RWPE2 (cell line): ENCODE measurements at regions not wholly inside any gene's neighbourhood (a gene's known extent, or its start where the extent isn't known, plus 50 kb on each side); places are given as distances from the start of the nearest gene placed in this dataset.

Source experiments
- ATAC-seq: fragments of 200-7000 bp; cut with Tn5 transposase; 3 replicates; pipeline ENCODE4 v1.9.1; 2021; ENCODE audit warnings: low read depth
- DNase-seq: peaks from one replicate; pipeline ENCODE4 v3.0.0-alpha.2; 2020; ENCODE audit warnings: low spot score
- H3K27ac ChIP-seq: fragments of 450-650 bp; 2 replicates; pipeline ENCODE4 v1.5.1; 2017; ENCODE audit warnings: mild to moderate bottlenecking; ENCODE audit not compliant: poor library complexity, severe bottlenecking
- H3K27me3 ChIP-seq: fragments of 250-450 bp; sonication (Bioruptor Pico); 2 replicates; pipeline ENCODE4 v1.5.1; 2021; ENCODE audit warnings: mild to moderate bottlenecking, moderate library complexity; ENCODE audit not compliant: insufficient read depth, poor library complexity, severe bottlenecking
- H3K36me3 ChIP-seq: fragments of 250-450 bp; sonication (Bioruptor Pico); 2 replicates; pipeline ENCODE4 v1.5.1; 2020; ENCODE audit warnings: low read depth, mild to moderate bottlenecking, moderate library complexity
- H3K4me1 ChIP-seq: fragments of 250-450 bp; sonication (Bioruptor Pico); 2 replicates; pipeline ENCODE4 v1.5.1; 2021; ENCODE audit warnings: mild to moderate bottlenecking, moderate library complexity; ENCODE audit not compliant: insufficient read depth, poor library complexity, severe bottlenecking
- H3K4me3 ChIP-seq: fragments of 250-450 bp; sonication (Bioruptor Pico); 2 replicates; pipeline ENCODE4 v1.5.1; 2021; ENCODE audit warnings: mild to moderate bottlenecking, moderate library complexity; ENCODE audit not compliant: severe bottlenecking
- H3K9me3 ChIP-seq: fragments of 250-450 bp; sonication (Bioruptor Pico); 2 replicates; pipeline ENCODE4 v1.5.1; 2021; ENCODE audit warnings: mild to moderate bottlenecking, moderate library complexity; ENCODE audit not compliant: severe bottlenecking
- CTCF ChIP-seq: fragments of 450-650 bp; IDR thresholded peaks from one replicate; pipeline ENCODE4 v1.5.1; 2017; ENCODE audit warnings: mild to moderate bottlenecking, moderate library complexity; ENCODE audit not compliant: poor library complexity, severe bottlenecking

- Histone ChIP-seq H3K9me3 (no peaks in the 10 kb centered on the region), H3K27ac (no peak overlapping the region), H3K4me3 (no peak overlapping the region), H3K4me1 (no peaks in the 10 kb centered on the region), H3K27me3 (no peaks in the 10 kb centered on the region), H3K36me3 (no peaks in the 10 kb centered on the region)
- TF ChIP-seq CTCF: no peak
- DNase-seq (no peak), ATAC-seq (no peak)
These were observed 296.8 kb upstream of the ANKH start for GRCh38 chr5:15168358-15168757.

GRCh38 chr5:15160091-15160490 is 288.5 kb upstream of the ANKH start:
- no peak for ATAC-seq

GRCh38 chr5:15159606-15160005 is 288.0 kb upstream of the ANKH start:
- no peak for ATAC-seq
- Histone ChIP-seq H3K27ac (no peak overlapping the region), H3K27me3 (no peaks in the 10 kb centered on the region), H3K4me3 (no peak overlapping the region), H3K9me3 (no peaks in the 10 kb centered on the region), H3K36me3 (no peaks in the 10 kb centered on the region), H3K4me1 (no peaks in the 10 kb centered on the region)
- no peak for DNase-seq
- no peak for TF ChIP-seq CTCF

More at GRCh38 chr5:15160091-15160490, 288.5 kb upstream of the ANKH start:
- H3K4me3 ChIP-seq: no peak overlapping the region
- no peaks in the 10 kb centered on the region for H3K27me3 ChIP-seq
- no peaks in the 10 kb centered on the region for H3K36me3 ChIP-seq
- no peak for TF ChIP-seq CTCF
- H3K4me1 ChIP-seq: no peaks in the 10 kb centered on the region
- no peak for DNase-seq
- H3K27ac ChIP-seq: no peak overlapping the region
- no peaks in the 10 kb centered on the region for H3K9me3 ChIP-seq

- Histone ChIP-seq H3K27me3 (peaks cover 13% of the 10 kb centered on the region), H3K9me3 (no peaks in the 10 kb centered on the region), H3K4me3 (no peak overlapping the region), H3K36me3 (no peaks in the 10 kb centered on the region), H3K4me1 (no peaks in the 10 kb centered on the region), H3K27ac (no peak overlapping the region)
- DNase-seq (no peak), ATAC-seq (no peak)
- no peak for TF ChIP-seq CTCF
These were observed 270.9 kb upstream of the ANKH start for GRCh38 chr5:15142458-15142857.

GRCh38 chr5:15137414-15137813 is 265.8 kb upstream of the ANKH start:
- no peak for DNase-seq
- no peak for ATAC-seq

More at GRCh38 chr5:15137414-15137813, 265.8 kb upstream of the ANKH start:
- Histone ChIP-seq H3K36me3 (no peaks in the 10 kb centered on the region), H3K9me3 (no peaks in the 10 kb centered on the region), H3K4me3 (no peak overlapping the region), H3K27me3 (peaks cover 16% of the 10 kb centered on the region), H3K27ac (no peak overlapping the region), H3K4me1 (no peaks in the 10 kb centered on the region)
- TF ChIP-seq CTCF: no peak
